VCaP (cell line): ENCODE measurements at regions not wholly inside any gene's neighbourhood (a gene's known extent, or its start where the extent isn't known, plus 50 kb on each side); places are given as distances from the start of the nearest gene placed in this dataset.

Experiments used
- H3K27ac ChIP-seq: fragments of 450-650 bp; 2 replicates; pipeline ENCODE4 v1.5.1; 2017
- CTCF ChIP-seq: fragments of 450-650 bp; conservative IDR thresholded peaks from 2 replicates; pipeline ENCODE4 v1.5.1; 2017; ENCODE audit warnings: mild to moderate bottlenecking, moderate library complexity

GRCh38 chr13:106112191-106112590, 423.3 kb downstream of the EFNB2 start:
- no peak overlapping the region for H3K27ac ChIP-seq
- no peak for TF ChIP-seq CTCF

- TF ChIP-seq CTCF = no peak
- no peak overlapping the region for H3K27ac ChIP-seq
These were observed 425.1 kb downstream of the EFNB2 start for GRCh38 chr13:106110241-106110855.

GRCh38 chr13:106109391-106109791, 426.1 kb downstream of the EFNB2 start:
- no peak for TF ChIP-seq CTCF
- no peak overlapping the region for H3K27ac ChIP-seq

GRCh38 chr13:106108346-106108745, 427.1 kb downstream of the EFNB2 start:
- no peak for TF ChIP-seq CTCF
- no peak overlapping the region for H3K27ac ChIP-seq

- no peak for TF ChIP-seq CTCF
- no peak overlapping the region for H3K27ac ChIP-seq
These were observed 428.4 kb downstream of the EFNB2 start for GRCh38 chr13:106107061-106107460.

GRCh38 chr13:106105153-106105552, 430.3 kb downstream of the EFNB2 start:
- TF ChIP-seq CTCF = no peak
- H3K27ac ChIP-seq = no peak overlapping the region

GRCh38 chr13:106104281-106104901, 431.1 kb downstream of the EFNB2 start:
- TF ChIP-seq CTCF = no peak
- peak overlapping the region; percentile 96; the same call in 1 of the 2 replicates for H3K27ac ChIP-seq
